CD14-positive monocyte (primary cell): ENCODE measurements at regions not wholly inside any gene's neighbourhood (a gene's known extent, or its start where the extent isn't known, plus 50 kb on each side); places are given as distances from the start of the nearest gene placed in this dataset.
A peak's percentile ranks its signal among the peaks of the same experiment; 100 is the strongest.

ENCODE experiments used
- DNase-seq, 3 donors: peaks; one replicate each; pipeline ENCODE4 v3.0.0-alpha.2; 2011 to 2022
- H2AFZ ChIP-seq: 2 replicates; pipeline ENCODE4 v1.6.0; 2012; ENCODE audit warnings: mild to moderate bottlenecking, low read depth, low read length, inconsistent platforms; ENCODE audit not compliant: insufficient read depth, poor library complexity, severe bottlenecking
- H3K27ac ChIP-seq, 2 donors: 1 replicate in 1 of 2; 2 replicates in 1 of 2; pipeline ENCODE4 v1.5.1; 2012 to 2013; ENCODE audit warnings: low read length in 2 of 2, control low read depth in 1 of 2, inconsistent platforms in 1 of 2, low read depth in 1 of 2, mild to moderate bottlenecking in 1 of 2
- H3K27me3 ChIP-seq, 2 donors: one replicate each; pipeline versions ENCODE4 v1.6.0 to v1.6.1; 2011 to 2013; ENCODE audit warnings: low read length in 2 of 2; ENCODE audit not compliant: control insufficient read depth in 2 of 2, insufficient read depth in 2 of 2
- H3K36me3 ChIP-seq, 2 donors: replicated peaks in 1 of 2; 1 replicate in 1 of 2; 2 replicates in 1 of 2; pipeline versions ENCODE4 v1.5.1 to v1.6.1; 2012 to 2013; ENCODE audit warnings: low read length in 2 of 2, control low read depth in 1 of 2, inconsistent platforms in 1 of 2, mild to moderate bottlenecking in 1 of 2; ENCODE audit not compliant: insufficient read depth in 2 of 2, control insufficient read depth in 1 of 2
- H3K4me1 ChIP-seq, 2 donors: 1 replicate in 1 of 2; 2 replicates in 1 of 2; pipeline versions ENCODE4 v1.5.1 to v1.6.1; 2012 to 2013; ENCODE audit warnings: low read length in 2 of 2, control low read depth in 1 of 2, inconsistent platforms in 1 of 2, mild to moderate bottlenecking in 1 of 2, moderate library complexity in 1 of 2; ENCODE audit not compliant: insufficient read depth in 2 of 2, control insufficient read depth in 1 of 2
- H3K4me2 ChIP-seq: replicated peaks from 2 replicates; pipeline ENCODE3; 2012; ENCODE audit warnings: low read length, moderate library complexity, mild to moderate bottlenecking; ENCODE audit not compliant: poor library complexity, severe bottlenecking; ENCODE audit errors: extremely low read depth
- H3K4me3 ChIP-seq, 3 experiments: fragments of 200-600 bp in 1 of 3; sonication (generic) in 1 of 3; replicated peaks in 1 of 3; 1 replicate in 2 of 3; 2 replicates in 1 of 3; pipeline ENCODE4 v1.5.1; 2011 to 2013; ENCODE audit warnings: low read length in 3 of 3, mild to moderate bottlenecking in 3 of 3, control low read depth in 2 of 3, low read depth in 2 of 3, inconsistent platforms in 1 of 3, moderate library complexity in 1 of 3
- H3K79me2 ChIP-seq: 2 replicates; pipeline ENCODE4 v1.6.0; 2012; ENCODE audit warnings: mild to moderate bottlenecking, control low read depth, inconsistent platforms, low read length, moderate library complexity; ENCODE audit not compliant: insufficient read depth
- H3K9ac ChIP-seq: 2 replicates; pipeline ENCODE4 v1.6.0; 2017; ENCODE audit warnings: low read length, mild to moderate bottlenecking; ENCODE audit not compliant: insufficient read depth, poor library complexity, severe bottlenecking
- H3K9me3 ChIP-seq, 2 donors: replicated peaks in 1 of 2; 1 replicate in 1 of 2; 2 replicates in 1 of 2; pipeline versions ENCODE4 v1.5.1 to v1.6.1; 2012 to 2013; ENCODE audit warnings: low read length in 2 of 2, control low read depth in 1 of 2; ENCODE audit not compliant: control insufficient read depth in 1 of 2, insufficient read depth in 1 of 2
- H4K20me1 ChIP-seq: 2 replicates; pipeline ENCODE4 v1.6.0; 2012; ENCODE audit warnings: mild to moderate bottlenecking, low read length, control low read depth, moderate library complexity; ENCODE audit not compliant: insufficient read depth
- H3K27ac Mint-ChIP-seq, 7 donors: one replicate each; pipeline ENCODE4 v1.8.0; 2020; ENCODE audit warnings: mild to moderate bottlenecking in 7 of 7, mixed read lengths in 7 of 7, moderate library complexity in 6 of 7, inconsistent platforms in 2 of 7
- H3K27me3 Mint-ChIP-seq, 3 donors: one replicate each; pipeline ENCODE4 v1.8.0; 2021 to 2022; ENCODE audit warnings: low read depth in 3 of 3, mild to moderate bottlenecking in 3 of 3, mixed read lengths in 3 of 3, moderate library complexity in 3 of 3, inconsistent platforms in 1 of 3
- H3K36me3 Mint-ChIP-seq, 2 donors: one replicate each; pipeline ENCODE4 v1.8.0; 2020; ENCODE audit warnings: mixed read lengths in 2 of 2, inconsistent platforms in 1 of 2, mild to moderate bottlenecking in 1 of 2
- H3K4me1 Mint-ChIP-seq: one replicate; pipeline ENCODE4 v1.8.0; 2020; ENCODE audit warnings: mild to moderate bottlenecking, mixed read lengths
- H3K4me3 Mint-ChIP-seq, 2 donors: one replicate each; pipeline ENCODE4 v1.8.0; 2020; ENCODE audit warnings: mild to moderate bottlenecking in 2 of 2, mixed read lengths in 2 of 2, moderate library complexity in 1 of 2
- H3K9me3 Mint-ChIP-seq, 7 donors: one replicate each; pipeline ENCODE4 v1.8.0; 2020 to 2022; ENCODE audit warnings: mixed read lengths in 7 of 7, mild to moderate bottlenecking in 6 of 7, moderate library complexity in 6 of 7, inconsistent platforms in 2 of 7
- WGBS: methylation state at CpG from one replicate; pipeline ENCODE4 v1.1.5; 2013; ENCODE audit warnings: missing lambda C conversion rate; ENCODE audit not compliant: insufficient coverage; 5-methylcytosine and 5-hydroxymethylcytosine counted together
- intact Hi-C, 2 donors: fragments of 100-400 bp; cut with micrococcal nuclease; formaldehyde crosslinking; loops; one replicate each; pipeline versions ENCODE4 v1.15.0 to v1.15.1; 2023
- TF ChIP-seq, protein P1 (sequence below): fragments of 200-600 bp; IDR thresholded peaks from one replicate; pipeline ENCODE4 v1.8.0; 2022; ENCODE audit warnings: antibody characterized with exemption, mild to moderate bottlenecking

DNA sequence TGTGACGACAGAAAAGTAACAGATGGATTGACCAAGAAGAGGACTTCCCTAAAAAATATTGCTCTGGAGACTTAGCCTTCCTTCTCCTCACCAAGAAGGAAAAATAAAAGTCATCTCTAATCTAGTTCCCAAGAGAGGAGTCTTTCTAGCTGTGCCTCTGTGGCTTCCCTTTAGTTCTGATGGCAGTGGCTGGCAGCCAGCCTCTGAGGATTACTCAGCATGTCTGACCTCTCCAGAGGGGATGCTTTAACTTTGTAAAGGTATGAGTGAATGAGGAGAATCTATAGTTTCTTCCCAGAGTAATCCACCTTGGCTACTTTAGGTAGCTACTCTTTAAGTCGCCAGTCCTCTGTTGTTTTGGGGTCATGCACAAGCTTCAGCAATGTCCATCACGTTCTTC, 163.9 kb upstream of the KIT start:
- H3K27ac Mint-ChIP-seq, result peak overlapping the region in 1 of 7 donors; percentile 43
- no peak for DNase-seq
- H3K36me3 Mint-ChIP-seq, result no peaks in the 10 kb centered on the region
- Histone ChIP-seq H4K20me1 (no peaks in the 10 kb centered on the region), H3K79me2 (no peaks in the 10 kb centered on the region), H3K9me3 (no peaks in the 10 kb centered on the region), H3K27me3 (no peaks in the 10 kb centered on the region), H3K4me2 (no peak overlapping the region), H3K9ac (no peak overlapping the region), H3K36me3 (no peaks in the 10 kb centered on the region), H3K27ac (no peak overlapping the region), H2AFZ (no peak overlapping the region), H3K4me1 (no peaks in the 10 kb centered on the region), H3K4me3 (no peak overlapping the region)
- H3K4me1 Mint-ChIP-seq, result no peaks in the 10 kb centered on the region
- TF ChIP-seq, protein P1, sequence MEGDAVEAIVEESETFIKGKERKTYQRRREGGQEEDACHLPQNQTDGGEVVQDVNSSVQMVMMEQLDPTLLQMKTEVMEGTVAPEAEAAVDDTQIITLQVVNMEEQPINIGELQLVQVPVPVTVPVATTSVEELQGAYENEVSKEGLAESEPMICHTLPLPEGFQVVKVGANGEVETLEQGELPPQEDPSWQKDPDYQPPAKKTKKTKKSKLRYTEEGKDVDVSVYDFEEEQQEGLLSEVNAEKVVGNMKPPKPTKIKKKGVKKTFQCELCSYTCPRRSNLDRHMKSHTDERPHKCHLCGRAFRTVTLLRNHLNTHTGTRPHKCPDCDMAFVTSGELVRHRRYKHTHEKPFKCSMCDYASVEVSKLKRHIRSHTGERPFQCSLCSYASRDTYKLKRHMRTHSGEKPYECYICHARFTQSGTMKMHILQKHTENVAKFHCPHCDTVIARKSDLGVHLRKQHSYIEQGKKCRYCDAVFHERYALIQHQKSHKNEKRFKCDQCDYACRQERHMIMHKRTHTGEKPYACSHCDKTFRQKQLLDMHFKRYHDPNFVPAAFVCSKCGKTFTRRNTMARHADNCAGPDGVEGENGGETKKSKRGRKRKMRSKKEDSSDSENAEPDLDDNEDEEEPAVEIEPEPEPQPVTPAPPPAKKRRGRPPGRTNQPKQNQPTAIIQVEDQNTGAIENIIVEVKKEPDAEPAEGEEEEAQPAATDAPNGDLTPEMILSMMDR, result no peak
- peaks cover 0 to 1% (median 1%) of the 10 kb centered on the region in 3 donors for H3K27me3 Mint-ChIP-seq
- intact Hi-C loops, result no loop called here
- H3K9me3 Mint-ChIP-seq, result peaks cover 0 to 4% (median 3%) of the 10 kb centered on the region in 7 donors
- H3K4me3 Mint-ChIP-seq, result no peak overlapping the region
- WGBS, result 20% methylated on average over 1 of the region's 3 CpGs

- no peaks in the 10 kb centered on the region for H3K4me1 Mint-ChIP-seq
- no peaks in the 10 kb centered on the region for H3K27me3 ChIP-seq
- intact Hi-C loops, result no loop called here
- no peak for DNase-seq
- H3K27ac Mint-ChIP-seq, result no peak overlapping the region
- WGBS, result 89% methylated on average over 7 of the region's 7 CpGs
- no peaks in the 10 kb centered on the region for H3K36me3 Mint-ChIP-seq
- no peak overlapping the region for H3K4me3 ChIP-seq
- TF ChIP-seq, protein P1, result no peak
- no peaks in the 10 kb centered on the region for H3K9me3 ChIP-seq
- no peak overlapping the region for H3K27ac ChIP-seq
- H3K9me3 Mint-ChIP-seq, result peaks cover 0 to 4% (median 3%) of the 10 kb centered on the region in 7 donors
- no peak overlapping the region for H3K4me3 Mint-ChIP-seq
- H3K36me3 ChIP-seq, result no peaks in the 10 kb centered on the region
- no peaks in the 10 kb centered on the region for H4K20me1 ChIP-seq
- H3K27me3 Mint-ChIP-seq, result peaks cover 0 to 1% (median 1%) of the 10 kb centered on the region in 3 donors
- H3K4me2 ChIP-seq, result no peak overlapping the region
- H3K9ac ChIP-seq, result no peak overlapping the region
- no peak overlapping the region for H2AFZ ChIP-seq
- no peaks in the 10 kb centered on the region for H3K4me1 ChIP-seq
- H3K79me2 ChIP-seq, result no peaks in the 10 kb centered on the region
Observed at GRCh38 chr4:54495091-54495490, 162.7 kb upstream of the KIT start.
